ENCODE measurements at regions not wholly inside any gene's neighbourhood (a gene's known extent, or its start where the extent isn't known, plus 50 kb on each side); places are given as distances from the start of the nearest gene placed in this dataset.
"Not testable (repeated sequence)": the region's sequence is repeated elsewhere in the genome, so short reads cannot be mapped to it uniquely, and the experiment has no call there.

- DNase-seq (ENCODE audit: low read depth in 2 of 2): no peak
These were observed 52.6 kb upstream of the SP8 start for GRCh38 chr7:20839196-20839735.

- no peak for DNase-seq (ENCODE audit: low read depth in 2 of 2)
These were observed 53.3 kb upstream of the SP8 start for GRCh38 chr7:20839987-20840386.

- DNase-seq (ENCODE audit: low read depth in 2 of 2): no peak
These were observed 60.1 kb upstream of the SP8 start for GRCh38 chr7:20846791-20847190.

GRCh38 chr7:20858951-20859350, 72.3 kb upstream of the SP8 start:
- no peak for DNase-seq (ENCODE audit: low read depth in 2 of 2)

GRCh38 chr7:20861468-20861867, 74.8 kb upstream of the SP8 start:
- DNase-seq (ENCODE audit: low read depth in 2 of 2): no peak

- DNase-seq (ENCODE audit: low read depth in 2 of 2): no peak
These were observed 75.9 kb upstream of the SP8 start for GRCh38 chr7:20862554-20862953.

- DNase-seq (ENCODE audit: low read depth in 2 of 2): no peak
These were observed 77.5 kb upstream of the SP8 start for GRCh38 chr7:20864221-20864620.

- no peak for DNase-seq (ENCODE audit: low read depth in 2 of 2)
These were observed 79.0 kb upstream of the SP8 start for GRCh38 chr7:20865684-20866083.

GRCh38 chr7:20870977-20871376, 84.3 kb upstream of the SP8 start:
- no peak for DNase-seq (ENCODE audit: low read depth in 2 of 2)

- no peak for DNase-seq (ENCODE audit: low read depth in 2 of 2)
These were observed 106.1 kb upstream of the SP8 start for GRCh38 chr7:20892776-20893175.

- no peak for DNase-seq (ENCODE audit: low read depth in 2 of 2)
These were observed 108.1 kb upstream of the SP8 start for GRCh38 chr7:20894806-20895205.

GRCh38 chr7:20895563-20895962, 108.9 kb upstream of the SP8 start:
- DNase-seq (ENCODE audit: low read depth in 2 of 2): no peak

GRCh38 chr7:20896996-20897395, 110.3 kb upstream of the SP8 start:
- no peak for DNase-seq (ENCODE audit: low read depth in 2 of 2)

- no peak for DNase-seq (ENCODE audit: low read depth in 2 of 2)
These were observed 120.2 kb upstream of the SP8 start for GRCh38 chr7:20906801-20907453.

GRCh38 chr7:20911081-20911480, 124.4 kb upstream of the SP8 start:
- no peak for DNase-seq (ENCODE audit: low read depth in 2 of 2)

GRCh38 chr7:20913853-20914252, 127.2 kb upstream of the SP8 start:
- no peak for DNase-seq (ENCODE audit: low read depth in 2 of 2)

GRCh38 chr7:20916311-20916710, 129.6 kb upstream of the SP8 start:
- DNase-seq (ENCODE audit: low read depth in 2 of 2): no peak

- no peak for DNase-seq (ENCODE audit: low read depth in 2 of 2)
These were observed 130.9 kb upstream of the SP8 start for GRCh38 chr7:20917603-20918002.

- no peak for DNase-seq (ENCODE audit: low read depth in 2 of 2)
These were observed 131.5 kb upstream of the SP8 start for GRCh38 chr7:20918156-20918555.

GRCh38 chr7:20927178-20927577, 140.5 kb upstream of the SP8 start:
- DNase-seq (ENCODE audit: low read depth in 2 of 2): not testable (repeated sequence)

- no peak for DNase-seq (ENCODE audit: low read depth in 2 of 2)
These were observed 141.3 kb upstream of the SP8 start for GRCh38 chr7:20927976-20928375.

GRCh38 chr7:20929199-20929598, 142.5 kb upstream of the SP8 start:
- no peak for DNase-seq (ENCODE audit: low read depth in 2 of 2)

- no peak for DNase-seq (ENCODE audit: low read depth in 2 of 2)
These were observed 145.1 kb upstream of the SP8 start for GRCh38 chr7:20931739-20932138.
